Thoracic aorta (tissue), 2 donors: ENCODE measurements at regions not wholly inside any gene's neighbourhood (a gene's known extent, or its start where the extent isn't known, plus 50 kb on each side); places are given as distances from the start of the nearest gene placed in this dataset.

Source experiments
- ATAC-seq: fragments of 150-250 bp; one replicate; pipeline ENCODE4 v1.8.0; 2017; ENCODE audit warnings: low read depth; ENCODE audit not compliant: insufficient number of reproducible peaks, low FRiP score
- DNase-seq: peaks from one replicate; pipeline ENCODE4 v3.0.0-alpha.2; 2020; ENCODE audit warnings: low spot score
- H3K27ac ChIP-seq, 2 donors: fragments of 200-600 bp; sonication (generic); 1 replicate in 1 of 2; 2 replicates in 1 of 2; pipeline ENCODE4 v1.5.1; 2016; ENCODE audit warnings: mild to moderate bottlenecking in 2 of 2, moderate library complexity in 2 of 2
- H3K27me3 ChIP-seq: fragments of 200-600 bp; sonication (generic); replicated peaks from 2 replicates; pipeline ENCODE4 v1.6.0; 2016; ENCODE audit warnings: mild to moderate bottlenecking; ENCODE audit not compliant: insufficient read depth
- H3K36me3 ChIP-seq: fragments of 200-600 bp; sonication (generic); one replicate; pipeline ENCODE4 v1.5.1; 2016
- H3K4me1 ChIP-seq, 2 donors: fragments of 200-600 bp; sonication (generic); 1 replicate in 1 of 2; 2 replicates in 1 of 2; pipeline versions ENCODE4 v1.5.1 to v1.6.0; 2016; ENCODE audit warnings: low read depth in 2 of 2, mild to moderate bottlenecking in 1 of 2; ENCODE audit not compliant: control insufficient read depth in 1 of 2
- H3K4me3 ChIP-seq: fragments of 200-600 bp; sonication (generic); 2 replicates; pipeline ENCODE4 v1.5.1; 2016; ENCODE audit warnings: mild to moderate bottlenecking
- H3K9me3 ChIP-seq: fragments of 200-600 bp; sonication (generic); 2 replicates; pipeline ENCODE4 v1.5.1; 2016
- TF ChIP-seq, protein P1 (sequence below): fragments of 200-600 bp; sonication (generic); IDR thresholded peaks from one replicate; pipeline ENCODE4 v1.5.1; 2019; ENCODE audit warnings: antibody characterized with exemption

DNA sequence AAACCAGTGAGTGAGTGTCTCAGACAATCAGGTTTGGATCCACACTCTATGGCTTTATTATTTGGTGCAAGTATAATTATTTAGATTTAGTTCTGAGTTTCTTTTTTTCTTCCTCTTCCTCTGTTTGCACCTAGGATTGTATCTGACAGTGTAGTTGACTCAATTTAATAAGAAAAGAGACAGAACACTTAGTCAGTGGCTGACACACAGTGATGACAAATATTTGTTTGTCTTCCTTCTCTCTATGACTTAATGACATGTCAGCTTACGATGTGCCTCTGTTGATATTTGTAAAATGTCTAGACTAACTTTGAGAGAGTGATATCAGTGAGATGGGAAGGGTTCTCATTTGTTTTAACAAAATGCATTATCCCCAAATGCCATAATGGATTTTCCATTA lies 129.5 kb upstream of the SLC10A2 start:
- DNase-seq (no peak), ATAC-seq (no peak)
- TF ChIP-seq, protein P1, sequence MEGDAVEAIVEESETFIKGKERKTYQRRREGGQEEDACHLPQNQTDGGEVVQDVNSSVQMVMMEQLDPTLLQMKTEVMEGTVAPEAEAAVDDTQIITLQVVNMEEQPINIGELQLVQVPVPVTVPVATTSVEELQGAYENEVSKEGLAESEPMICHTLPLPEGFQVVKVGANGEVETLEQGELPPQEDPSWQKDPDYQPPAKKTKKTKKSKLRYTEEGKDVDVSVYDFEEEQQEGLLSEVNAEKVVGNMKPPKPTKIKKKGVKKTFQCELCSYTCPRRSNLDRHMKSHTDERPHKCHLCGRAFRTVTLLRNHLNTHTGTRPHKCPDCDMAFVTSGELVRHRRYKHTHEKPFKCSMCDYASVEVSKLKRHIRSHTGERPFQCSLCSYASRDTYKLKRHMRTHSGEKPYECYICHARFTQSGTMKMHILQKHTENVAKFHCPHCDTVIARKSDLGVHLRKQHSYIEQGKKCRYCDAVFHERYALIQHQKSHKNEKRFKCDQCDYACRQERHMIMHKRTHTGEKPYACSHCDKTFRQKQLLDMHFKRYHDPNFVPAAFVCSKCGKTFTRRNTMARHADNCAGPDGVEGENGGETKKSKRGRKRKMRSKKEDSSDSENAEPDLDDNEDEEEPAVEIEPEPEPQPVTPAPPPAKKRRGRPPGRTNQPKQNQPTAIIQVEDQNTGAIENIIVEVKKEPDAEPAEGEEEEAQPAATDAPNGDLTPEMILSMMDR, result no peak
- H3K4me1 ChIP-seq, result no peaks in the 10 kb centered on the region
- H3K27me3 ChIP-seq, result no peaks in the 10 kb centered on the region
- H3K4me3 ChIP-seq, result no peak overlapping the region
- no peaks in the 10 kb centered on the region for H3K36me3 ChIP-seq
- no peak overlapping the region for H3K27ac ChIP-seq
- no peaks in the 10 kb centered on the region for H3K9me3 ChIP-seq

DNA sequence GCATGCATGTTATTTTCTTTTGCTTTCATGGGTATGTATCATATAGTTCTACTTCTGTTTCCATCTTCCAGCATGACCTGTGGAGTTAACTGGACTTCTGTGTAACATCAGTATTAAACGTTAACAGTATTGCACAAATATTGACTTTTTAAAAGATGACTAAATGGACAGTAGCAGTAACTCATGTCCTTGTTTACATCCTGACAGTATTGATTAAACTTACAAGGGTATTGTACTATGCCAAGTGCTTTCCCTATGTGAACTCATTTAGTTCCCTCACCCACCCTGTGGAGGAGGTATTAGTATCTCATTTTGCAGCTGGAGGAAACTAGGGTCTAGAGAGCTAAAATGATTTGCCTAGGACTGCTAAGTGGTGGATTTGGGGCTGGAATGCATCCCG lies 128.7 kb upstream of the SLC10A2 start:
- Histone ChIP-seq H3K27me3 (no peaks in the 10 kb centered on the region), H3K9me3 (no peaks in the 10 kb centered on the region), H3K27ac (no peak overlapping the region), H3K36me3 (no peaks in the 10 kb centered on the region), H3K4me3 (no peak overlapping the region), H3K4me1 (no peaks in the 10 kb centered on the region)
- no peak for ATAC-seq
- no peak for DNase-seq
- TF ChIP-seq, protein P1, result no peak

DNA sequence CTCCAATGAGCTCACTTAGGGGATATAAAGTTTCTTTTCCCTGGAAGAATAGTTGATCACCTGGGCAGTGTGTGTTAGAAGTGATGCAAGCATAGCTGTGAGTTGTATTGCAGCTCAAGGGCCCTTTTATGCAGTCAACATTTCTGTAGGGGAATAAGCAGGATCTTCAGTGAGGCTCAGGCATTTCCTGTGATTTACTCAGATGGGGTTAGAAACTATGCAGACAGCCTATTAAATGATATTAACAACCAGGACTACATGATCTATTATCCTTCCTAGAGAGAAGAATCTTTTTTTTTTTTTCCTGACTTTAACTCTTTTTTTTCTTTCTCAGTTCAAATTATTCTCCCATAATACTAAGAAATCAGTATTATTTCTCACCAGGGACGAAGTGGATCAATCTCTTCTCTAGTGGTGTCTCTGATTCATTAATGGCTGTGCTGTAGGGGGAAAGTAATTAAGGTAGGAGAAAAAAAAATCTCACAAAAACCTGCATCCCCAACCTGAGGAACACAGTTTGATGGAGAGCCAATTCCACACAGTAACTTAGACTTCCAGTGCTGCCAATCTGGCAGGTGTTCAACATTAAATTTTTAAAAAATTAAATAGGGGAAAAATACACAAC lies 126.4 kb upstream of the SLC10A2 start:
- H3K27ac ChIP-seq, result no peak overlapping the region
- H3K4me1 ChIP-seq, result no peaks in the 10 kb centered on the region
- ATAC-seq (no peak), DNase-seq (no peak)
- TF ChIP-seq, protein P1, result no peak
- no peaks in the 10 kb centered on the region for H3K27me3 ChIP-seq
- no peaks in the 10 kb centered on the region for H3K36me3 ChIP-seq
- H3K4me3 ChIP-seq, result no peak overlapping the region
- H3K9me3 ChIP-seq, result no peaks in the 10 kb centered on the region

DNA sequence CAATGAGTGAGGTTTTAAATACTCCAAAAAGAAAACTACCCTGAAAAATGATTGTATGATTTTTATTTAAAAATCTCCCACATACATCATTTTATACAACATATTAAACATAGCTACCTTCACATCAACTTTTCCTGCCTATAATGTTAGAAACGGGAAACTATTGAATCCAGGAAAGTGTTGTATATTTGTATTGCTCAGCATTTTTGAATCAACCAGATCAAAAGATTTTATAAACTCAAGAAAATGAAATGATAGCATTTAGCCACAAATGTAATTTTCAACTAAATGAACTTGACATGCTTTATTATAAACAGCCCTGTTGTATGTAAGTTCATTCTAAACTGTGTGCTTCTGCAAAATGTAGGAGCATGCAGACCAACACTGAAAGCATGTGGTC lies 124.6 kb upstream of the SLC10A2 start:
- ATAC-seq (no peak), DNase-seq (no peak)
- Histone ChIP-seq H3K4me1 (no peaks in the 10 kb centered on the region), H3K4me3 (no peak overlapping the region), H3K9me3 (no peaks in the 10 kb centered on the region), H3K27me3 (no peaks in the 10 kb centered on the region), H3K36me3 (no peaks in the 10 kb centered on the region), H3K27ac (no peak overlapping the region)
- TF ChIP-seq, protein P1, result no peak

DNA sequence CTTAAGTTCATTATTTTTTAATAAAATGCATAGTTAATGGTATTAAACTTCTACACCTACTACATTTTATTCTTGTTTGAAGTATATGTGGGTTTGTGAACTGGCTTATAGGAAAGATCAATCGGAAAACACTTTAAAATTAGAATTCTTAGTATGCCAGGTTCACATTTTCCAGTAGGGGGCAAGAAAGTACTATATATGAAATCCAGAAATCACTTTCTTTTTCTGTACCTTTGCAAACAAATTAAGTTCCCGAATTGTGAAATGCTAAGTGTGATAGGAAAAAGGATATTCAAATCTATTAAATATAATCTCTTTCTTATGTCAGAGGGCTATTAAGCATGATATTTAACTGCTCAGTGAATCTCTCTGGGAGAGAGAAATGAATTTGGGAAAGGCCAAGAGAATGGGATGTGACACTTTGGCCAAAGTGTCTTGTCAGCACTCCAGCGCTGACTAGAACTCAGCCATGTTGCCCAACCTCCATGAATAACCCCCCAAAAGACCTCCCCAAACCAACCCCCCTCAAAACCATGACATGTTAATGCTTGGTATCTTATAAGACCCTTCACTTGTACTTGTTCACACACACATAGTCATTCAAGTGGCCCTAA lies 122.6 kb upstream of the SLC10A2 start:
- Histone ChIP-seq H3K27me3 (no peaks in the 10 kb centered on the region), H3K9me3 (no peaks in the 10 kb centered on the region), H3K4me3 (no peak overlapping the region), H3K36me3 (no peaks in the 10 kb centered on the region), H3K4me1 (no peaks in the 10 kb centered on the region), H3K27ac (no peak overlapping the region)
- no peak for DNase-seq
- no peak for ATAC-seq
- TF ChIP-seq, protein P1, result peak; percentile 22
